Gastroesophageal sphincter (tissue), 4 donors: ENCODE measurements at regions not wholly inside any gene's neighbourhood (a gene's known extent, or its start where the extent isn't known, plus 50 kb on each side); places are given as distances from the start of the nearest gene placed in this dataset.

Experiments
- ATAC-seq: fragments of 150-250 bp; one replicate; pipeline ENCODE4 v1.9.1; 2016; ENCODE audit warnings: mild to moderate bottlenecking, moderate library complexity
- H3K27ac ChIP-seq, 4 donors: fragments of 200-600 bp; sonication (generic) in 3 of 4; 1 replicate in 3 of 4; 2 replicates in 1 of 4; pipeline ENCODE4 v1.5.1; 2016 to 2019
- H3K27me3 ChIP-seq: fragments of 200-600 bp; sonication (generic); one replicate; pipeline ENCODE4 v1.5.1; 2019
- H3K36me3 ChIP-seq, 2 donors: fragments of 200-600 bp; sonication (generic); one replicate each; pipeline ENCODE4 v1.5.1; 2019; ENCODE audit warnings: control low read depth in 1 of 2
- H3K4me1 ChIP-seq, 3 donors: fragments of 200-600 bp; sonication (generic); 1 replicate in 2 of 3; 2 replicates in 1 of 3; pipeline ENCODE4 v1.5.1; 2016 to 2019; ENCODE audit warnings: control low read depth in 2 of 3
- H3K4me3 ChIP-seq, 2 donors: fragments of 200-600 bp; sonication (generic); one replicate each; pipeline ENCODE4 v1.5.1; 2019; ENCODE audit warnings: mild to moderate bottlenecking in 1 of 2, moderate library complexity in 1 of 2
- H3K9me3 ChIP-seq, 3 donors: fragments of 200-600 bp; sonication (generic); one replicate each; pipeline ENCODE4 v1.5.1; 2017 to 2019; ENCODE audit warnings: control low read depth in 2 of 3
- CTCF ChIP-seq, 4 experiments: fragments of 200-600 bp in 2 of 4; fragments of 450-650 bp in 2 of 4; sonication (generic) in 1 of 4; IDR thresholded peaks; one replicate each; pipeline ENCODE4 v1.5.1; 2017 to 2019; ENCODE audit warnings: antibody characterized with exemption in 4 of 4, mild to moderate bottlenecking in 2 of 4, moderate library complexity in 2 of 4
- EP300 ChIP-seq: sonication (generic); formaldehyde crosslinking; IDR thresholded peaks from one replicate; pipeline ENCODE4 v1.6.1; 2017; ENCODE audit warnings: antibody characterized with exemption, mild to moderate bottlenecking
- POLR2A ChIP-seq, 2 donors: fragments of 450-650 bp; IDR thresholded peaks; one replicate each; pipeline ENCODE4 v1.6.1; 2017; ENCODE audit warnings: antibody characterized with exemption in 2 of 2, mild to moderate bottlenecking in 2 of 2, moderate library complexity in 1 of 2
- POLR2AphosphoS5 ChIP-seq: sonication (generic); formaldehyde crosslinking; IDR thresholded peaks from one replicate; pipeline ENCODE4 v1.6.1; 2017; ENCODE audit warnings: antibody characterized with exemption
- WGBS, 2 donors: methylation state at CpG; one replicate each; pipeline ENCODE4 v1.1.5; 2018; ENCODE audit warnings: low coverage in 1 of 2; 5-methylcytosine and 5-hydroxymethylcytosine counted together

GRCh38 chr1:187971851-187972250, 1143.1 kb downstream of the PLA2G4A start:
- Histone ChIP-seq H3K36me3 (no peaks in the 10 kb centered on the region), H3K27me3 (no peaks in the 10 kb centered on the region), H3K9me3 (no peaks in the 10 kb centered on the region), H3K4me3 (no peak overlapping the region), H3K4me1 (no peaks in the 10 kb centered on the region), H3K27ac (no peak overlapping the region)
- no peak for ATAC-seq
- WGBS, 2 donors, result 66 to 79% methylated on average over 2 of the region's 2 CpGs
- TF ChIP-seq EP300 (no peak), CTCF (IDR thresholded peaks at IDR 0.05) (no peak), POLR2AphosphoS5 (no peak), POLR2A (IDR thresholded peaks at IDR 0.05) (no peak)

- Histone ChIP-seq H3K4me1 (no peaks in the 10 kb centered on the region), H3K9me3 (no peaks in the 10 kb centered on the region), H3K4me3 (no peak overlapping the region), H3K27ac (no peak overlapping the region), H3K27me3 (no peaks in the 10 kb centered on the region), H3K36me3 (no peaks in the 10 kb centered on the region)
- ATAC-seq, result no peak
- TF ChIP-seq EP300 (no peak), CTCF (IDR thresholded peaks at IDR 0.05) (no peak), POLR2A (IDR thresholded peaks at IDR 0.05) (no peak), POLR2AphosphoS5 (no peak)
Measured at GRCh38 chr1:187977298-187977697, 1148.5 kb downstream of the PLA2G4A start.

- H3K27me3 ChIP-seq, result no peaks in the 10 kb centered on the region
- H3K4me3 ChIP-seq, result no peak overlapping the region
- no peak for TF ChIP-seq POLR2AphosphoS5
- no peak for TF ChIP-seq CTCF (IDR thresholded peaks at IDR 0.05)
- TF ChIP-seq EP300, result no peak
- no peak for TF ChIP-seq POLR2A (IDR thresholded peaks at IDR 0.05)
- H3K4me1 ChIP-seq, result no peaks in the 10 kb centered on the region
- WGBS, 2 donors, result 74 to 84% methylated on average over 4 of the region's 4 CpGs
- no peak for ATAC-seq
- H3K9me3 ChIP-seq, result no peaks in the 10 kb centered on the region
- H3K36me3 ChIP-seq, result no peaks in the 10 kb centered on the region
- no peak overlapping the region for H3K27ac ChIP-seq
Measured at GRCh38 chr1:187985145-187985896, 1156.6 kb downstream of the PLA2G4A start.

GRCh38 chr1:187985897-187986654, 1157.3 kb downstream of the PLA2G4A start:
- TF ChIP-seq EP300 (no peak), POLR2AphosphoS5 (no peak), CTCF (IDR thresholded peaks at IDR 0.05) (no peak), POLR2A (IDR thresholded peaks at IDR 0.05) (no peak)
- Histone ChIP-seq H3K4me3 (no peak overlapping the region), H3K9me3 (no peaks in the 10 kb centered on the region), H3K27me3 (no peaks in the 10 kb centered on the region), H3K36me3 (no peaks in the 10 kb centered on the region), H3K4me1 (no peaks in the 10 kb centered on the region), H3K27ac (no peak overlapping the region)
- ATAC-seq, result no peak
- WGBS, 2 donors, result 61 to 82% methylated on average over 2 to 3 of the region's 3 CpGs
